AG09309 (cell line): ENCODE measurements at regions not wholly inside any gene's neighbourhood (a gene's known extent, or its start where the extent isn't known, plus 50 kb on each side); places are given as distances from the start of the nearest gene placed in this dataset.
"Not testable (repeated sequence)": the region's sequence is repeated elsewhere in the genome, so short reads cannot be mapped to it uniquely, and the experiment has no call there.

Experiments used
- DNase-seq: peaks from one replicate; pipeline ENCODE4 v3.0.0-alpha.2; 2010; ENCODE audit warnings: low read depth
- H3K4me3 ChIP-seq: 2 replicates; pipeline ENCODE4 v1.5.1; 2011; ENCODE audit warnings: mild to moderate bottlenecking, low read depth, low read length, moderate library complexity; ENCODE audit not compliant: control insufficient read depth
- CTCF ChIP-seq: IDR thresholded peaks from 2 replicates; pipeline ENCODE4 v1.5.1; 2011; ENCODE audit warnings: mild to moderate bottlenecking, low read depth, low read length, inconsistent platforms; ENCODE audit not compliant: insufficient read depth, control insufficient read depth; ENCODE audit errors: missing control alignments

- no peak overlapping the region for H3K4me3 ChIP-seq
- no peak for DNase-seq
- no peak for TF ChIP-seq CTCF
Measured at GRCh38 chr16:72590151-72590937, 418.4 kb upstream of the PMFBP1 start.

- no peak for TF ChIP-seq CTCF
- no peak overlapping the region for H3K4me3 ChIP-seq
Measured at GRCh38 chr16:72588551-72588950, 416.6 kb upstream of the PMFBP1 start.

GRCh38 chr16:72578061-72578460 is 406.1 kb upstream of the PMFBP1 start:
- DNase-seq, H3K4me3 ChIP-seq: not testable (repeated sequence)

More at GRCh38 chr16:72588551-72588950, 416.6 kb upstream of the PMFBP1 start:
- no peak for DNase-seq

GRCh38 chr16:72576189-72576588 is 404.2 kb upstream of the PMFBP1 start:
- no peak overlapping the region for H3K4me3 ChIP-seq
- no peak for TF ChIP-seq CTCF
- DNase-seq, result no peak

GRCh38 chr16:72569677-72570076 is 397.7 kb upstream of the PMFBP1 start:
- no peak overlapping the region for H3K4me3 ChIP-seq
- DNase-seq, result no peak
- no peak for TF ChIP-seq CTCF

GRCh38 chr16:72568502-72568901 is 396.5 kb upstream of the PMFBP1 start:
- DNase-seq, result no peak
- no peak overlapping the region for H3K4me3 ChIP-seq
- TF ChIP-seq CTCF, result no peak

- H3K4me3 ChIP-seq, result no peak overlapping the region
- no peak for TF ChIP-seq CTCF
- no peak for DNase-seq
Measured at GRCh38 chr16:72566174-72566573, 394.2 kb upstream of the PMFBP1 start.
